AG09309 (cell line): ENCODE measurements at regions not wholly inside any gene's neighbourhood (a gene's known extent, or its start where the extent isn't known, plus 50 kb on each side); places are given as distances from the start of the nearest gene placed in this dataset.
"Not testable (repeated sequence)": the region's sequence is repeated elsewhere in the genome, so short reads cannot be mapped to it uniquely, and the experiment has no call there.

Experiments used
- DNase-seq: peaks from one replicate; pipeline ENCODE4 v3.0.0-alpha.2; 2010; ENCODE audit warnings: low read depth
- H3K4me3 ChIP-seq: 2 replicates; pipeline ENCODE4 v1.5.1; 2011; ENCODE audit warnings: mild to moderate bottlenecking, low read depth, low read length, moderate library complexity; ENCODE audit not compliant: control insufficient read depth
- TF ChIP-seq, protein P1 (sequence below): IDR thresholded peaks from 2 replicates; pipeline ENCODE4 v1.5.1; 2011; ENCODE audit warnings: mild to moderate bottlenecking, low read depth, low read length, inconsistent platforms; ENCODE audit not compliant: insufficient read depth, control insufficient read depth; ENCODE audit errors: missing control alignments

DNA sequence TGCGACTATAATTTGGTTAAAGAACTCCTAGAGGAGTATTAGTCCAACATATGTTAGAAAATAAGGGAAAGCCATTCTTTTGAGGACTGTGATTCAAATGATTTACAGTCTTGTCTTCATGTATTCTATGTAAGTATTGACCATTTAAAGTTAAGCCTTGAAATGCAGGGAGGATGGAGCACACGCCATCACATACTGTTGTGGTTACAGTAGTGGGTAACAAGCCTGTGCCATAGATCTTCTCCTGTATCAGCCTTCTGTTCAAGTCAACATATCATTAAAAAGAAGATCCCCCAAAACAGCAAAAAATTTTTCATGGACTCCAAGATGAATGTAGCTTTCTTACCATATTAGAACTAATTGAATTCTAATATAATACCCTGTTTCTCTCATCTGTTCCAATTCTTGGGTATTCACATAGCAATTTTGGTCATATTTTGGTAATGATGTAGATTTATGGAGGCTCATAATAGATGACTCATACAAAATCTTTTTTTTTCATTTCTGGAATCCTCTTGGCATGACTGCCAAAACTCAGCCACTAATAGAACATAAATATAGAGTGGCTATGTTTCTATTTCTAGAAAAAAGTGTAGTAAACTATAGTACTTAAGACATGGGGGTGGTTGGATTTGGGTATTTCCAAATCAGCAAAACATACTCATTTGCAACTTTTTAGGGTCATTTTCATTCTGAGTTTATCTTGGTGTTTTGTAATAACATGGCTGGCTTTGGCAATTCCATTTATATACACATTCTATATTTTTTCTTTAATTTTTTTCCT, 413.5 kb downstream of the BCKDHB start:
- no peak overlapping the region for H3K4me3 ChIP-seq
- TF ChIP-seq, protein P1, sequence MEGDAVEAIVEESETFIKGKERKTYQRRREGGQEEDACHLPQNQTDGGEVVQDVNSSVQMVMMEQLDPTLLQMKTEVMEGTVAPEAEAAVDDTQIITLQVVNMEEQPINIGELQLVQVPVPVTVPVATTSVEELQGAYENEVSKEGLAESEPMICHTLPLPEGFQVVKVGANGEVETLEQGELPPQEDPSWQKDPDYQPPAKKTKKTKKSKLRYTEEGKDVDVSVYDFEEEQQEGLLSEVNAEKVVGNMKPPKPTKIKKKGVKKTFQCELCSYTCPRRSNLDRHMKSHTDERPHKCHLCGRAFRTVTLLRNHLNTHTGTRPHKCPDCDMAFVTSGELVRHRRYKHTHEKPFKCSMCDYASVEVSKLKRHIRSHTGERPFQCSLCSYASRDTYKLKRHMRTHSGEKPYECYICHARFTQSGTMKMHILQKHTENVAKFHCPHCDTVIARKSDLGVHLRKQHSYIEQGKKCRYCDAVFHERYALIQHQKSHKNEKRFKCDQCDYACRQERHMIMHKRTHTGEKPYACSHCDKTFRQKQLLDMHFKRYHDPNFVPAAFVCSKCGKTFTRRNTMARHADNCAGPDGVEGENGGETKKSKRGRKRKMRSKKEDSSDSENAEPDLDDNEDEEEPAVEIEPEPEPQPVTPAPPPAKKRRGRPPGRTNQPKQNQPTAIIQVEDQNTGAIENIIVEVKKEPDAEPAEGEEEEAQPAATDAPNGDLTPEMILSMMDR: no peak
- no peak for DNase-seq

DNA sequence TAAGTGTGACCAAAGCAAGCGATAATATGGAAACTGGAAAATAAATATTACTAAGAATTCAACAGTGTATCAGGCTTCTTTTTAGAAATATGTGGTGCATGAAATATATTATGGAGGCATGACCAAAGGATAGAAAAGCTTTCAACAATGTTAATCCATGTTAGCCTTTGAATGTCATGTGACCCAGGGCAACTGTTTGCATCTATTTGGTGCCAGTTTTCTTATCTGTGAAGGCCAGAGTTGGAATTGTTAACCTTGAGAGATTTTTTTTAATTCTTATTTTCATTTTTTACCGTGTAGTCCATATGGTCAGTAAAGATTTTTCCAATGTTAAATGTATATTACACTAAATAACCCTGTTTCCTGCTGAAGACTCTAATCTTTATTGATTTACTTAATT, 411.1 kb downstream of the BCKDHB start:
- no peak overlapping the region for H3K4me3 ChIP-seq
- TF ChIP-seq, protein P1: no peak
- no peak for DNase-seq

DNA sequence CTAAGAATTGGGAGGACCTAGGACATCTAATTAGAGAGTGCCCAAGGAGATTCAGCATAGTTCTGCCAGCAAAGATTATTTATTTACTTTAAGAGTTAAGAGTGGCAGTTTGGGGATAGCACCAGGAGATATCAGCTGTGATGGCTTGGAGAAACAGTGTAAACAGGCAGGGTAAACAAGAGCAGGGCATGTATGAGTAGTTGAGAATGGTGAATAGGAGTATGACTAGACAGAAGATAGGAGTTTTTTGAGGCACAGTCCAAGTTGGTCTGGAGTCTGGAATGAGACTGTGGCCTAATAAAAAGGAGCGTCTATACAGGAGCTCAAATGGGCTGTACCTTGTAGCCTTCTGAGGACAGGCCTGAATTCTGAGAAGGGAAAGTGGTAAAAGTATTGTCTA, 404.1 kb downstream of the BCKDHB start:
- DNase-seq, H3K4me3 ChIP-seq: not testable (repeated sequence)

DNA sequence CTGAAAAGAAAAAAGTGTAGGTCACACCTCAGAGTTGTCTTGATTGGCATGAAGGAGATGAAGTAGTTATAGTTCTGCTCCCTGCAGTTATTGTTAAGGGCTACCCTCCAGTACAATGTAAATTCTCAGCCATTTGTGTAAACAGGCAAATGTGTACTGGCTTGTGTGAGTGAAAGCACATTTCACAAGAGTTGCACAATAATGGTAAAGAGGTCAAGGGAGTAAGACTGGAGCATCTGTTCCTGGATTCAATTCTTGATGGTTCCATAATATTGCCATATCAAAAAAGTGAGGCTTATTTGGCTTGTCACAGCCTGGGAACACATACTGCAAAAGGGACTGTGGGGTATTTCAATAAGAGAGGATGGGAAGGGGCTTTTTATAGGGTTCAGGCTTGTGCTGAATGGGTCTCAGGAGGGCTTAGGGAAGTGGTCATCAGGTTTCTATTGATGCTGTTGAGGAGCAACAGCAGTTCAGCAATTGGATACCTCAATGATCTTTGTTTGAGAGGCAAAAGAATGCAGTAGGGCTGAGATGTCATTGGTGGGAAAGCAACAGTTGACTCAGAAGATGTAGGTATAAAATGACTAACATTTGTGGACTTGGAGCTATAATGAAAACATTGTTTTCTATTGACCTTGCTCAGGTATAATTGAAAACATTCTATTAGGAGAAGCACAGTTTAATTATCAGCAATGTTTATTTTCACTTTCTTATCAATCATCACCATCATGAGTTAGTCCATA, 402.6 kb downstream of the BCKDHB start:
- TF ChIP-seq, protein P1: no peak
- DNase-seq: no peak
- H3K4me3 ChIP-seq: no peak overlapping the region

DNA sequence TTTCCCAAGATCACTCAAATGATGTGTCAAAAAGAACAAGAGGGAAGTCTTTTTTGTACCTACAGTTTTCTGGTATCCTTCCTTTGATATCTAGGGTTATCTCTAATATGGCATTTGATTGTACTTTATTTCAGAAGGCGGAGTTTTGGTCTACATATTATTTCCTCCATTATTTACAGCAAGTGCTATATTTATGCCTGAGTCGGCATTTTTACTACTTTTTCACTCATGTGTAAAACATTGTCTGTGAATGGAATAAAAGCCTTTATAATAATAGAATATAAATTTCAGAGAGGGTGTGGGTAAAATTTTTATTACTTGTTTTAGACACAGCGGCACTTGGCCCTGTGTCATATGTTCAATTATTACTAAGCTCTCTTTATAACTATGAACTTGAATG, 398.4 kb downstream of the BCKDHB start:
- no peak overlapping the region for H3K4me3 ChIP-seq
- DNase-seq: no peak
- TF ChIP-seq, protein P1: no peak

DNA sequence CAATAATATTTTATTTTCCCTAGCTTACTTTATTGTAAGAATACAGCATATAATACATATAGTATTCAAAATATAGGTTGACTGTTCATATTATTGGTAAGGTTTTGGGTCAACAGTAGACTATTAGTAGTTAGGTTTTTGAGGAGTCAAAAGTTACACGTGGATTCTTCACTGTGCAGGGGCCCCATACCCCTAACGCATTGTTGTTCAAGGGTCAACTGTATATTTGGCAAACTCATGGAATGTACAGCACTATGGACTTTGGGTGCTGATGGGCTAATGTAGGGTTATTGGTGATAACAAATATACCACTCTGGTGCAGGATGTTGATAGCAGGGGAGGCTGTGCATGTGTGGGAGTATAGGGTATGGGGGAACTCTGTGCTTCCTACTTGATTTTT, 397.2 kb downstream of the BCKDHB start:
- no peak overlapping the region for H3K4me3 ChIP-seq
- TF ChIP-seq, protein P1: no peak
- no peak for DNase-seq

DNA sequence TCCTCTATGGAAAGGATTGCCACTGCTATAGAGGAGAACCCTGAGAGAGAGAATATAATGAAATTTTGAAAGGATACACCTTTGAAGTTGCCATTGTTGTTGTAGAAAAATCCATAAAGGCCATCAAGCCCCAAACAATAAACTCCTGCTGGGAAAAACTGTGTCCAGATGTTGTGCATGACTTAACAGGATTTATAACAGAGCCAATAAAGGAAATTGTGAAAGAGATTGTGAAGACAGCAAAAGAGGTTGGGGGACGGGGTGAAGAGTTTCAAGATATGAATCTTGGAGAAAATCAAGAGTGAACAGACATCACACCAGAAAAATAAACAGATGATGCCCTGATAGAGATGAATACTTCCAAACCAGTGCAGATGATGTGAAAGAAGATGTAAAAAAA, 396.4 kb downstream of the BCKDHB start:
- TF ChIP-seq, protein P1: no peak
- no peak overlapping the region for H3K4me3 ChIP-seq
- DNase-seq: no peak
